Stimulated activated memory B cell treated with anti-CD40 and anti-IgM and Interleukin-4, amounts not matched to agents 10 μg/mL and 1 μg/mL and 100 μg/mL, for 72 hours (primary cell): ENCODE measurements at regions not wholly inside any gene's neighbourhood (a gene's known extent, or its start where the extent isn't known, plus 50 kb on each side); places are given as distances from the start of the nearest gene placed in this dataset.
"Not testable (repeated sequence)": the region's sequence is repeated elsewhere in the genome, so short reads cannot be mapped to it uniquely, and the experiment has no call there.

Source experiments
- ATAC-seq: fragments of 150-1000 bp; cut with Tn5 transposase; 2 replicates; pipeline ENCODE4 v1.10.0; 2021
- H3K27ac Mint-ChIP-seq: one replicate; pipeline ENCODE4 v1.8.0; 2022; ENCODE audit warnings: mild to moderate bottlenecking, mixed read lengths
- H3K27me3 Mint-ChIP-seq: one replicate; pipeline ENCODE4 v1.8.0; 2022; ENCODE audit warnings: mixed read lengths
- H3K36me3 Mint-ChIP-seq: one replicate; pipeline ENCODE4 v1.8.0; 2022; ENCODE audit warnings: mixed read lengths
- H3K4me1 Mint-ChIP-seq: one replicate; pipeline ENCODE4 v1.8.0; 2022; ENCODE audit warnings: mixed read lengths
- H3K4me3 Mint-ChIP-seq: one replicate; pipeline ENCODE4 v1.8.0; 2022; ENCODE audit warnings: mild to moderate bottlenecking, moderate library complexity, mixed read lengths
- H3K9me3 Mint-ChIP-seq: one replicate; pipeline ENCODE4 v1.8.0; 2022; ENCODE audit warnings: mixed read lengths

DNA sequence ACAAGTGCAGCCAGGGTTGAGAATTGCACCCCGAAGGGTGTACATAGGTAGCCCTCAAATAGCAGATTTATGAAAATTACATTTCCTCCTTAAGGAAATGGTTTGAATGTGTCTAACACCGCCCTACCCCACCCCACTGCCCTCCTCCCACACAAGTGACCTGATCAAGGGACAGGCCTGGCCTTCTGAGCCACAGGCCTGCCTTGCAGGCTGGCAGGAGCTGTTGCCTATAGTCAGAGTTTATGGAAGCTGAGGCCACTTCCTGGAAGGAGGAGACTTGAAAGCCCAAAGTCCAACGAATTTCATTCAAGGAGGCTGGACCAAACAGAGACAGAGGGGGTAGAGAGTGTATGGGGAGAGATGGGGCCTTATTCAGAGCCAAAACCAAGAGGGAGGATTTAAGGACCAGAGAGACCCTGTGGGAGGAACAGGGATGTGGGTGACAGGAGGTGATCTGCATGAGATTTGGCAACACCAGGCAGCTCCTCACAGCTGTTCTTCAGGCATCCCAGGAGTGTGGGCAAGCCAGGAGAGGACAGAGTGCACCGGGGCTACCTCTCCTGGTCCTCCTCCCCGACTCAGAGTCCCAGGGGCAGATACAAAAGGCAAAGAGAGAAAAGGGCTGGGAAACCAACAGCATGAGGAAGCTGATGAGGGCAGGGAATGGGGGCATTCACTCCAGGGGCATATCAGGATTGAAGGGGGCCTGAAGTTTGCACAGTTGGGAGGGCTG, 100.4 kb upstream of the HES1 start:
- H3K9me3 Mint-ChIP-seq, result no peaks in the 10 kb centered on the region
- peaks cover 56% of the 10 kb centered on the region for H3K4me1 Mint-ChIP-seq
- ATAC-seq, result no peak
- H3K4me3 Mint-ChIP-seq, result no peak overlapping the region
- no peak overlapping the region for H3K27ac Mint-ChIP-seq
- no peaks in the 10 kb centered on the region for H3K27me3 Mint-ChIP-seq
- H3K36me3 Mint-ChIP-seq, result no peaks in the 10 kb centered on the region

DNA sequence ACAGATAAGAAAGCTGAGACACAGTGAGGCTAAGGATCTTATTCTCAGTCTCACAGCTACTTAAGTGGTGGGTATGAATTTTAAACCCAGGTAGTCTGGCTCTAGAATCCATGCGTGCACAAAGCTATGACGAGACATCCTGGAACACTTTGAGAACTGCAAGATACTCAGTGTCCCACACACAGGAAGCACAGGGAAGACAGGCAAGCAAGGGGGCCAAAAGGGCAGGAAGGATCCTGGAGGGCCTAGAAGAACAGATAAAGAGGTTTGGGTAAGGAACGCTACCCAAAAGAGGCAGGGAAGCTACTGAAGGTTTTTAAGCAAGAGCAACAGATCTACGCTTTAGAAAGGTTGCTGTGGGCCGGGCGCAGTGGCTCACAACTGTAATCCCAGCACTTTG, 99.1 kb upstream of the HES1 start:
- Mint-ChIP-seq H3K27me3 (no peaks in the 10 kb centered on the region), H3K9me3 (no peaks in the 10 kb centered on the region), H3K27ac (no peak overlapping the region), H3K4me1 (peaks cover 57% of the 10 kb centered on the region), H3K4me3 (no peak overlapping the region), H3K36me3 (no peaks in the 10 kb centered on the region)
- no peak for ATAC-seq

DNA sequence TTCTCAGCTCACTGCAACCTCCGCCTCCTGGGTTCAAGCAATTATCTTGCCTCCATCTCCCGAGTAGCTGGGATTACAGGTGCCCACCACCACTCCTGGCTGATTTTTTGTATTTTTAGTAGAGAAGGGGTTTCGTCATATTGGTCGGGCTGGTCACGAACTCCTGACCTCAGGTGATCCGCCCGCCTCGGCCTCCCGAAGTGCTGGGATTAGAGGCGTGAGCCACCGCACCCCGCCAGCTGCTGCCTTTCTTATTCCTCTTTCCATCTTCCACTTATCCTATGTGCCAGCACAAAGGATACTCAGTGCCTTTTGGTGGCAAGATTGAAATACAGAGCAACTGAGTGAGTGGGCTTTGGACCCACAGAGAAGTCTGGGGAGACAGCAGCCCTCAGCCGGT, 97.6 kb upstream of the HES1 start:
- H3K27me3 Mint-ChIP-seq, ATAC-seq, H3K9me3 Mint-ChIP-seq, H3K27ac Mint-ChIP-seq, H3K36me3 Mint-ChIP-seq, H3K4me3 Mint-ChIP-seq: not testable (repeated sequence)
- H3K4me1 Mint-ChIP-seq, result peaks cover 42% of the 10 kb centered on the region

DNA sequence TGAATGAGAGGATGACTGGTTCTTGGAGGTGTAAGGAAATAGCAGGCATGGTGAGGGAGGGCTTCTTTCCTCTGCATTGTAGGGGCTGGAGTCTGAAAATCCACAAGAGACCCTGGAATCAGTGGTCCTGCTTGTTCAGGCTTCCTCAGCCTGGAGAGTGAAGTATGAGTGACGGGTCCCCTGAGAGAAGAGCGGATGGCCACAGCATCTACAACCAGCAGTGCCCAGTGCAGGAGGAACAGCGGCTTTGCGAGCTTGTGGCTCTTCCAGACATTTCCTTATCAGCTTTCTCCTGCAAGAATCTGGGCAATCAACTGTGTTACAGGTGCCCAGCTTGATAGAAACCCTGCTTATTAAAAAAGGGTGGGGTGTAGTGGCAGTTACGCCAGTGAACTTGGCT, 97.0 kb upstream of the HES1 start:
- no peak for ATAC-seq
- H3K27me3 Mint-ChIP-seq, result no peaks in the 10 kb centered on the region
- no peaks in the 10 kb centered on the region for H3K36me3 Mint-ChIP-seq
- no peak overlapping the region for H3K27ac Mint-ChIP-seq
- H3K9me3 Mint-ChIP-seq, result no peaks in the 10 kb centered on the region
- H3K4me3 Mint-ChIP-seq, result no peak overlapping the region
- peaks cover 40% of the 10 kb centered on the region for H3K4me1 Mint-ChIP-seq

DNA sequence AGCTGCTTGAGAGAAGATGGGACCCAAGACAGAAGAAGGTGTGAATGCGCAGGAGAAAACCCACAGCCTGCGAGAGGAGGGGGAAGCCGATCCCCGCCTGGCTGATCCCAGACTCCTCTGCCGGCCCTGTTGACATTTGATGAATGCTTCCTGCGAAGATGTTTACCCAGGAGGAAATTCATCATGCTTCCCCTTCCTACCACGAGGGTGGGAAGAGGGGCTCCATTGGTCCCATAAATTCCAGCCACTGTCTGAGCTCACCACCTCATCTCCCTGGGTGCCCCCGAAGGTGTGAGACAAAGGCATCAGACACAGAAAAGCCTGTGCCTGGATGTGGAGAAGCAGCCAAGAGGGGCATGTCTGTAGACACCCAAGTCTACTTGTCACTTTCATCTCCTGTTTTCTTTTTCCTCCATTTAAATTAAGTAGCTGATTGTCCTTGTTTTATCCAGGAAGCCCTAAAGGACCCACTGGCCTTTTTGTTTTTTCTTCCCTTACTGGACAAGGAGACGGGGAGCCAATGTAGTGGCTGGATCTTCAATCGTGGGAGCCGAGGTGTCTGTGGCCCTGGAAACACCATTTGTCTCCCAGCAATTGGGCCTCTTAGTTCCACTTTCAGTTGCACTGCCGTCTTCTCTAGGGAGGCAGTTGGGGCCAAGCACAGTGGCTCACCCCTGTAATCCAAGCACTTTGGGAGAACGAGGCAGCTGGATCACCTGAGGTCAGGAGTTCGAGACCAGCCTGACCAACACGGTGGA, 95.3 kb upstream of the HES1 start:
- H3K4me3 Mint-ChIP-seq, result no peak overlapping the region
- H3K36me3 Mint-ChIP-seq, result no peaks in the 10 kb centered on the region
- no peaks in the 10 kb centered on the region for H3K27me3 Mint-ChIP-seq
- no peaks in the 10 kb centered on the region for H3K9me3 Mint-ChIP-seq
- H3K4me1 Mint-ChIP-seq, result peaks cover 36% of the 10 kb centered on the region
- H3K27ac Mint-ChIP-seq, result no peak overlapping the region
- ATAC-seq, result no peak

DNA sequence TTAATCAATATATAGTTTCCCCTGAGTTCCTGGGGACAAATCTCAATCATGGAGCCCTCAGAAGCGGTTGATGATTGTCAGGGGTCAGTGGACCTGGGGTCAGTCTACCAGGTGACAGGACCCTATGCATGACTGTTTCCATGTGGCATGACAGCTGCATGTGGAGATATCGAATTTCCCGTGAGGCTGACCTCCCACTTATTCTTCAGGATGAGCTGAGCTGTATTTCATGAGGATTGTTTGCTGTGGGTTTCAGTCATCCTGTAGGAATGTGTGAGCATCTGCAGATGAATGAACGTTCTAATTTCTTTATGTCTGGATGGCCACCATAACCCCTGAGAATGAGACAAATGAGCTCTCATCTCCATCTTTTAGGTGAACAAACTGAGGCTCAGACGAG, 93.0 kb upstream of the HES1 start:
- Mint-ChIP-seq H3K27ac (no peak overlapping the region), H3K4me1 (peaks cover 40% of the 10 kb centered on the region), H3K27me3 (no peaks in the 10 kb centered on the region), H3K36me3 (no peaks in the 10 kb centered on the region), H3K9me3 (no peaks in the 10 kb centered on the region), H3K4me3 (no peak overlapping the region)
- ATAC-seq, result no peak

DNA sequence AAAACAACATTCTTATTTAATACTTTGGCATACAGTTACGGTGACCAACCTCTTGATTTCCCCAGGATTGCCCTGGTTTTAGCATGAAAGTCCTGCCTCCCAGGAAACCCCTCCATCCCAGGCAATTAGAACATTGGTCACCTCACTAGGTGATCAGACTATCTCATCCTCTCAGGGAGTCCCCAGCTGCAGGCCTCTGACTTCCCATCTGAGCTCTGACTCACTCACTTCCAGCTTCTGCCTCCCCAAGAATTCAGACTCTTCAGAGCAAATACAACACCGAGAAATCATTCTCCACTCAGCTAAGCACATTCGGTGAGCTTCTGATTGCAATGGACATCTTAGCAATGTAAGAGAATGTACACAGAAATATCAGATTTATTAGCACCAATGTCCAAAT, 92.4 kb upstream of the HES1 start:
- Mint-ChIP-seq H3K27ac (no peak overlapping the region), H3K9me3 (no peaks in the 10 kb centered on the region), H3K4me3 (no peak overlapping the region), H3K4me1 (peaks cover 40% of the 10 kb centered on the region), H3K36me3 (no peaks in the 10 kb centered on the region), H3K27me3 (no peaks in the 10 kb centered on the region)
- no peak for ATAC-seq

DNA sequence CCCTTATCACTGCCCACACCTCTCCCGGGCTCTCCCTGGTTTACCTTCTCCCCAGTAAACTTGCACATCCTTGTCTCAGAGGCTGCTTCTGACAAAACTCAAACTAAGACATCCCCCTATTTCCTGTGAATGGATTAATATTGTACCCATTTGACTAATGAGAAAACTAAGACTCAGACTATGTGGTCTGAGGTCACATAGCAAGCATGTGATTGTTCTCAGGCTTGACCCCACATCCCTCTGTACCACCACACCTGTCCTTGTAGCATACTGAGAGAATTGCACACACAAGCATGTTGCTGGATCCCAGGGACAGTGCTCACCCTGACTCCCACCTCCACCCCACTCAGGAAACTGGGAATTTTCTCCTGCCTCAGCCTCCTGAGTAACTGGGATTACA, 90.7 kb upstream of the HES1 start:
- no peaks in the 10 kb centered on the region for H3K36me3 Mint-ChIP-seq
- no peak overlapping the region for H3K4me3 Mint-ChIP-seq
- peaks cover 3% of the 10 kb centered on the region for H3K9me3 Mint-ChIP-seq
- ATAC-seq, result peak; percentile 59
- H3K4me1 Mint-ChIP-seq, result peaks cover 40% of the 10 kb centered on the region
- H3K27ac Mint-ChIP-seq, result no peak overlapping the region
- no peaks in the 10 kb centered on the region for H3K27me3 Mint-ChIP-seq

DNA sequence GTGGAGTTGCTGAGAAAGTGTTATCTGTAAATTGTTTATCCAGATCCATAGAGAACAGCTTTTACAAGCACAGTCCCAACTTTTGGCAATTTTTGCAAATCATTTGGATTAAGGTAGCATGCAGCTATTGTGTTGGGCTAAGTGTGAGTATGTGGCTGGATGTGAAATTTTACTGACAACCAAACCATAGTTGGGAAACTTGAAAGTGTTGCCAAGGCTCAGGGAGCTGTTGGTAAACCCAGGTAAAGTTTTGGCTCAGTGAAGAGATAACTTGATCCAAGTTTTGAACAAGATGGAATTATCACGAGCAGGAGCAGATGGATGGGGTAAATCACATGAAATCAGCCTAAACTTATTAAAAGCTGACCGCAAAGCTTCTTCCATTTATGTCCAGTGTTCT, 90.0 kb upstream of the HES1 start:
- H3K36me3 Mint-ChIP-seq, result no peaks in the 10 kb centered on the region
- ATAC-seq, result no peak
- H3K27me3 Mint-ChIP-seq, result no peaks in the 10 kb centered on the region
- peaks cover 35% of the 10 kb centered on the region for H3K4me1 Mint-ChIP-seq
- no peak overlapping the region for H3K4me3 Mint-ChIP-seq
- H3K9me3 Mint-ChIP-seq, result peaks cover 5% of the 10 kb centered on the region
- no peak overlapping the region for H3K27ac Mint-ChIP-seq

DNA sequence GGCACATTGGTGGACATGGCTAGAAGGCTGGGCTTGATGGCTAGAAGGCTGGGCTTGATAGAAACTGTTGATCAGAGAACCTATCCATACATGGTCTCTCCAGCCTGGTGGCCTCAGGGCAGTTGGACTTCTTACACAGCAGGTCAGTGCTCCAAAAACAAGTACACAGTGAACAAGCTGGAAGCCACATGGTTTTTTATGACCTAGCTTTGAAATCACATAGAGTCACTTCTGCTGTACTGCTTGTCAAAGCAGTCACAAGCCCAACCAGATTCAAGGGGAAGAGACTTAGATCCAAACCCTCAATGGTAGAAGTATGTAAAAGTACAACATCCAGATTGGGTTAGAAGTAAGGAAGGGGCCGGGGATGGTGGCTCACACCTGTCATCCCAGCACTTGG, 89.4 kb upstream of the HES1 start:
- no peak for ATAC-seq
- no peak overlapping the region for H3K27ac Mint-ChIP-seq
- H3K36me3 Mint-ChIP-seq, result no peaks in the 10 kb centered on the region
- H3K27me3 Mint-ChIP-seq, result no peaks in the 10 kb centered on the region
- H3K4me3 Mint-ChIP-seq, result no peak overlapping the region
- peaks cover 32% of the 10 kb centered on the region for H3K4me1 Mint-ChIP-seq
- H3K9me3 Mint-ChIP-seq, result peaks cover 5% of the 10 kb centered on the region

DNA sequence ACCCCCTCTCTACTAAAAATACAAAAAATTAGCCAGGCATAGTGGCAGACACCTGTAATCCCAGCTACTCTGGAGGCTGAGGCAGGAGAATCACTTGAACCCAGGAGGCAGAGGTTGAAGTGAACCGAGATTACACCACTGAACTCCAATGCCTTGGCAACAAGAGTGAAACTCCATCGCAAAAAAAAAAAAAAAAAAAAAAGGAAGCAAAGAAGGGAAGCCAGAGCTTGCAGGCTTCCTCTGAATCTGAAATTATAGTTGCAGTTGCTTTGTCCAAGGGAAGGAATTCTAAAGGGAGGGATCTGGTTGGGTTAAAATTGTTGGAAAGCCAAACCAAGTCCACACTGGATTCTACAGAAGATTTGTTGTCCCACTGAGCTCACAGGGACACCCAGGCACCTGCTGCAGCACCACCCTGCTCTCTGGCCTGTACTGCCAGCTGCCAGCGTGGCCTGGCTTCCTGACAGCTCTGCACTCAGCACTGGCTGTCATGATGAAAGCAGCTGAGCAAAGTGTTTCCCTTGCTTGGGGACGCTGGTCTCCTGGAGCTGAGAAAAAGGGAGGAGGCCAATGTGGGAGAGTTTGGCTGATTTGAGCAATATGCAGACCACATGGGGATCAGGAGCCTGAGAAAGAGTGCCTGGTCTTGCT, 88.8 kb upstream of the HES1 start:
- ATAC-seq, result peak; percentile 62
- Mint-ChIP-seq H3K4me3 (no peak overlapping the region), H3K27ac (peak overlapping the region; percentile 9)

DNA sequence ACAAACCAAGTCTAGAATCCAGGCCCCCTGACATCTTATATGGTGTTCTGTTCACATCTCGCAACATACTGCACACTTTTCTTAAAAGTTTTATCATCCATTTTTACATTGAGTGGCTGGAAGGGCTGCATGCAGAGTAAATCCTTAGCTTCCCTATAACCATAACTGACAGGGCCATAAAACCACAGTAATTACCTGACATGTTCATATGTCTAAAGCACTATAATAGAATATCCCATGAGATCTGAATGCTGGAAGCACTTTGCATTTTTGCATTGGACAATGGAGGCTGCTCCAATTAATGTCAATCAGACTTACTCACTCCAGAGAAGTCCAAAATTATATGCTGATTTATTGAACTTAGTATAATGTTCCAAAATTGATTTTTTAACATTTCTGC, 86.6 kb upstream of the HES1 start:
- H3K4me3 Mint-ChIP-seq, result no peak overlapping the region
- no peak for ATAC-seq
- H3K27me3 Mint-ChIP-seq, result no peaks in the 10 kb centered on the region
- H3K9me3 Mint-ChIP-seq, result peaks cover 8% of the 10 kb centered on the region
- peaks cover 37% of the 10 kb centered on the region for H3K4me1 Mint-ChIP-seq
- no peak overlapping the region for H3K27ac Mint-ChIP-seq
- H3K36me3 Mint-ChIP-seq, result peaks cover 6% of the 10 kb centered on the region

More for the DNA sequence above, 88.8 kb upstream of the HES1 start:
- peaks cover 5% of the 10 kb centered on the region for H3K36me3 Mint-ChIP-seq
- peaks cover 8% of the 10 kb centered on the region for H3K9me3 Mint-ChIP-seq
- peaks cover 38% of the 10 kb centered on the region for H3K4me1 Mint-ChIP-seq
- no peaks in the 10 kb centered on the region for H3K27me3 Mint-ChIP-seq

DNA sequence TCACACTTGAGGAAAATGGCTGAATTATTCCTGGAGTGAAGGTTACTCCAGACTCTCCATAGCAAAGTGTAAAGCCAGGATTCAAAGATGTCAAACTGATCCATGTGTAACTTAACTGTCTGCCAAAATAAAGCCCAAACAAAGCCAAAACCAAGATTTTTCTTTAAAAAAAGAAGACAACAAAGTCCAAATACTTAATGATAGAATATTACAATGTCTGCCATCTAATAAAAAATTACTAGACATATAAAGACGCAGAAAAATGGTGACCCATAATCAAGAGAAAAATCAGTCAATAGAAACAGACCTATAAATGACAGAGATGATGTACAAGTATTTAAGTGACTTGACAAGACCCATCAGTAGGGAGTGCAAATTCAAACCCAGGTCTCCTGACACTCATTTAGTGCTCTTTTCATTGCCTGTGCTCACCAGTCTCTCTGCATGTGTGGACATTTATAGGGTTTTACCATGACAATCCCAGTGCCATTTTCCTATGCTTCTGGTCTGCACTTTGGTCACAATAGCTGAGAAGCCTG, 85.1 kb upstream of the HES1 start:
- Mint-ChIP-seq H3K4me3 (no peak overlapping the region), H3K4me1 (peaks cover 28% of the 10 kb centered on the region), H3K27me3 (no peaks in the 10 kb centered on the region), H3K27ac (no peak overlapping the region), H3K36me3 (peaks cover 6% of the 10 kb centered on the region), H3K9me3 (peaks cover 8% of the 10 kb centered on the region)
- ATAC-seq, result no peak

DNA sequence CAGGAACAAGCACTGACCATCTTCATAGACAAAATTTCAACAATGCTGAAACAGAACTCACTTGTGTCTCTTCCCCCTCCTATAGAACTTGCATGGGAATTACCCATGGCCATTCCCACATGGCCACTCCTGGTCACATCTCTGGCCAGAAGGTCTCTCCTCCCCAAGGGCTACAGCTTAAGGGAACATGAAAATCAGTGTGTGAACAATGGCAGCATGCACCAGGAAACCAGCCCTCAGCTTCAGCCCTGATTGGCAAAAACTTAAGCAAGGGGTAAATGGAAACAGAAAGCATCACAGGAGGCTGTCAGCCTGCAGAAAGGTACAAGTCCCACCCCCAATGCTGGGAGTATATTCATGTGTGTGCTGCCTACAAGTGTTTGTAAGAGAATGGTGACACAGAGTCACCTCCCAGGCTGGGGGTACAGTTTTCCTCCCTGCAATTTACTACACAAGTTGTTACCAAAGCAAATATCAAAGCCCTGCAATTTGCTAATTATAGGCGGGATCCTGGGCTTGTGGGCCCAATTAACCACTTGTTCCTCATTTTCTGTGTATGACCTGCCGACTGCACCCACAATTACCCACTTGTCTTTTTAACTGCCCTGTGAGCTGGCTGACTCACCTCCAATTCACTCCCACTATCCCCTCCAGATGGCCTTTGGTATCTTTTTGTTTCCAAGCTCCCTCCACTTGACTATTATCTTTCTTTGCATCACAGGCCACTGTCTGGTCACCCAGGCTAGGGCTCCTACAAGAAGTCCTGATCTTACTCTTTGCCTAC, 84.4 kb upstream of the HES1 start:
- Mint-ChIP-seq H3K4me1 (peaks cover 30% of the 10 kb centered on the region), H3K9me3 (peaks cover 8% of the 10 kb centered on the region), H3K36me3 (peaks cover 6% of the 10 kb centered on the region), H3K4me3 (no peak overlapping the region), H3K27me3 (no peaks in the 10 kb centered on the region), H3K27ac (no peak overlapping the region)
- ATAC-seq, result peak; percentile 31

DNA sequence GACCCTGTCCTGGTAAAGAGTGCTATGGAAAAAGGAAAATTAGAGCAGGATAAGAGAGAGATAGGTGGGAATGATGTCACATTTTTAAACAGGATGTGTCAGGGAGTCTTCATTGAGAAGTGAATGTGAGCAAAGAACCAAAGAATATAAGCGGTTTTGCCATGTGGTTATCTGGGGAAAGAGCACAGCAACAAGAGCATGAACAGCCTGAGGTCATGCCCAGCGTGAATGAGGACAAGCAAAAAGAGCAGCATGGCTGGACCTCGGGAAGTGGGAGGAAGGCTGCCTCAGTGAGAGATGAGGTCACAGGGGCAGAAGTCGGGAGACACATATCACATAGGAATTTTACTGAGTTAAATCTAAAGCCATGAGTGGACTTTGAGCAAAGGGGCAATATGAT, 82.8 kb upstream of the HES1 start:
- Mint-ChIP-seq H3K36me3 (peaks cover 6% of the 10 kb centered on the region), H3K27ac (no peak overlapping the region), H3K9me3 (peaks cover 8% of the 10 kb centered on the region), H3K27me3 (no peaks in the 10 kb centered on the region), H3K4me1 (peaks cover 30% of the 10 kb centered on the region), H3K4me3 (no peak overlapping the region)
- ATAC-seq, result no peak
